AG04450 (cell line): ENCODE measurements at regions not wholly inside any gene's neighbourhood (a gene's known extent, or its start where the extent isn't known, plus 50 kb on each side); places are given as distances from the start of the nearest gene placed in this dataset.

Source experiments
- CTCF ChIA-PET: fragments of 300-600, 350-600 bp; formaldehyde crosslinking; extraction: SDS; loops from one replicate; lab custom pipeline; 2022; ENCODE audit warnings: antibody characterized with exemption, inconsistent platforms; lab: Charles Lee
- POLR2A ChIA-PET: fragments of 350-600 bp; formaldehyde crosslinking; extraction: SDS; loops from one replicate; lab custom pipeline; 2021; ENCODE audit warnings: antibody characterized with exemption, inconsistent platforms; lab: Yijun Ruan, JAX
- DNase-seq: peaks from one replicate; pipeline ENCODE4 v3.0.0-alpha.2; 2011; ENCODE audit warnings: low read depth, low spot score
- H3K27ac ChIP-seq: one replicate; pipeline ENCODE4 v1.5.1; 2012; ENCODE audit warnings: low read depth, low read length, control low read depth
- H3K27me3 ChIP-seq: one replicate; pipeline ENCODE4 v1.6.0; 2012; ENCODE audit warnings: low read length; ENCODE audit not compliant: control insufficient read depth, insufficient read depth
- H3K4me3 ChIP-seq: 2 replicates; pipeline ENCODE4 v1.5.1; 2011; ENCODE audit warnings: mild to moderate bottlenecking, low read depth, low read length, control low read depth
- H3K9me3 ChIP-seq: 2 replicates; pipeline ENCODE4 v1.5.1; 2012; ENCODE audit warnings: low read length; ENCODE audit not compliant: control insufficient read depth, insufficient read depth
- CTCF ChIP-seq: IDR thresholded peaks from 2 replicates; pipeline ENCODE4 v1.5.1; 2011; ENCODE audit warnings: low read depth, low read length, control low read depth, inconsistent platforms

GRCh38 chr1:184289825-184290550, 96.8 kb upstream of the C1orf21 start:
- Histone ChIP-seq H3K4me3 (no peak overlapping the region), H3K27ac (no peak overlapping the region), H3K9me3 (peaks cover 13% of the 10 kb centered on the region; the same call in 1 of the 2 replicates), H3K27me3 (no peaks in the 10 kb centered on the region)
- POLR2A ChIA-PET: interaction anchor here (0.6 kb wide), 1 partner anchor 17 kb away, joined by 3 read pairs; no protein-coding TSS in a partner anchor
- DNase-seq: no peak
- CTCF ChIA-PET: no interaction called here
- TF ChIP-seq CTCF: no peak

GRCh38 chr1:184291701-184292100, 95.1 kb upstream of the C1orf21 start:
- CTCF ChIA-PET: no interaction called here
- TF ChIP-seq CTCF: no peak

GRCh38 chr1:184292101-184292500, 94.7 kb upstream of the C1orf21 start:
- no peak overlapping the region for H3K27ac ChIP-seq
- H3K4me3 ChIP-seq: no peak overlapping the region
- no peak for DNase-seq
- no peak for TF ChIP-seq CTCF
- CTCF ChIA-PET: no interaction called here
- POLR2A ChIA-PET: no interaction called here
- H3K9me3 ChIP-seq: peaks cover 10% of the 10 kb centered on the region; the same call in 1 of the 2 replicates
- H3K27me3 ChIP-seq: no peaks in the 10 kb centered on the region

More at GRCh38 chr1:184291701-184292100, 95.1 kb upstream of the C1orf21 start:
- Histone ChIP-seq H3K27me3 (no peaks in the 10 kb centered on the region), H3K9me3 (peaks cover 13% of the 10 kb centered on the region; the same call in 1 of the 2 replicates), H3K4me3 (no peak overlapping the region), H3K27ac (no peak overlapping the region)
- POLR2A ChIA-PET: no interaction called here
- DNase-seq: no peak

GRCh38 chr1:184294101-184294500, 92.7 kb upstream of the C1orf21 start:
- CTCF ChIA-PET: no interaction called here
- DNase-seq: no peak
- Histone ChIP-seq H3K27me3 (no peaks in the 10 kb centered on the region), H3K27ac (no peak overlapping the region), H3K4me3 (no peak overlapping the region), H3K9me3 (peaks cover 6% of the 10 kb centered on the region; the same call in 1 of the 2 replicates)
- POLR2A ChIA-PET: no interaction called here
- TF ChIP-seq CTCF: no peak

- Histone ChIP-seq H3K27me3 (no peaks in the 10 kb centered on the region), H3K4me3 (no peak overlapping the region), H3K27ac (no peak overlapping the region), H3K9me3 (no peaks in the 10 kb centered on the region)
- CTCF ChIA-PET: interaction anchor here (1.5 kb wide), 1 partner anchor 367 kb away, joined by 5 read pairs; no protein-coding TSS in a partner anchor
- POLR2A ChIA-PET: no interaction called here
- no peak for TF ChIP-seq CTCF
- peak; percentile 63 for DNase-seq
Observed at GRCh38 chr1:184296466-184297243, 90.2 kb upstream of the C1orf21 start.
